GM19238 (cell line): ENCODE measurements at regions not wholly inside any gene's neighbourhood (a gene's known extent, or its start where the extent isn't known, plus 50 kb on each side); places are given as distances from the start of the nearest gene placed in this dataset.

Experiments
- DNase-seq: peaks from one replicate; pipeline ENCODE4 v3.0.0; 2011; ENCODE audit warnings: low spot score; ENCODE audit not compliant: insufficient read length

GRCh38 chr1:29991025-29991424 is 732.4 kb downstream of the MATN1 start:
- DNase-seq = no peak

DNA sequence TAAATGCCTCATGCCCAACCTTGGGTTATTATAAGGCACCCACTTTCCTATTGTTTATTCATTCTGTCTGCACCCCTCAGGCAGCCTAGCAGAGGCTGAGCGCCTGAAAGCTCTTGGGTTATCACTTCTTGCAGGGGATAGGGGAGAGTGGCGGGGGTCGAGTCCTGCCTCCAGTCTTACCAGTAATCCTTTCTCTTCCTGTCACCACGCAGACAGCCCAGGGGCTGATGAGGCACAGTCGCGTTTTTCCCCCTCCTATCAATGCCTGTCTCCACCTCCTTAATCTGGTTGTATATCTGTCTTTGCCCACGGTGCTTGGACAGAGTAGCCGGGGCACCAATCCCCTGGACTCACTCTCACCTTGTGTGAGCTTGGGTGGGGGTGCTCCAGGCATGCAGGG is 733.1 kb downstream of the MATN1 start:
- DNase-seq = no peak

- DNase-seq = no peak
Measured at GRCh38 chr1:29986986-29987385, 736.4 kb downstream of the MATN1 start.

DNA sequence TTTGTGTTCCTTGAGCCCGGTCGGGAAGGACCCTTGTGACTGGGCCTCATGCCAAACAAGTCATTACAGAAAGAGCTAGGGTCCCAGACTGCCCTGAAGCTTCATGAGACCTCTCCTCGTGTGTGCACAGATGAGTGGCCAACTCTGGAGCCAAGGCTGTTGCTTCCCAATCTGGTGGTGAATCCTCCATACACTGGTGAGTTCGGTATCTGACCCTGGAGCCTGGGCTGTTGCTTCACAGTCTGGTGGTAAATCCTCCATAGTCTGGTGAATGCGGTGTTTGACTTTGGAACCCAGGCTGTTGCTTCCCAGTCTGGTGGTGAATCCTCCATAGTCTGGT is 737.8 kb downstream of the MATN1 start:
- DNase-seq = no peak

- no peak for DNase-seq
Measured at GRCh38 chr1:29984862-29985605, 738.4 kb downstream of the MATN1 start.

DNA sequence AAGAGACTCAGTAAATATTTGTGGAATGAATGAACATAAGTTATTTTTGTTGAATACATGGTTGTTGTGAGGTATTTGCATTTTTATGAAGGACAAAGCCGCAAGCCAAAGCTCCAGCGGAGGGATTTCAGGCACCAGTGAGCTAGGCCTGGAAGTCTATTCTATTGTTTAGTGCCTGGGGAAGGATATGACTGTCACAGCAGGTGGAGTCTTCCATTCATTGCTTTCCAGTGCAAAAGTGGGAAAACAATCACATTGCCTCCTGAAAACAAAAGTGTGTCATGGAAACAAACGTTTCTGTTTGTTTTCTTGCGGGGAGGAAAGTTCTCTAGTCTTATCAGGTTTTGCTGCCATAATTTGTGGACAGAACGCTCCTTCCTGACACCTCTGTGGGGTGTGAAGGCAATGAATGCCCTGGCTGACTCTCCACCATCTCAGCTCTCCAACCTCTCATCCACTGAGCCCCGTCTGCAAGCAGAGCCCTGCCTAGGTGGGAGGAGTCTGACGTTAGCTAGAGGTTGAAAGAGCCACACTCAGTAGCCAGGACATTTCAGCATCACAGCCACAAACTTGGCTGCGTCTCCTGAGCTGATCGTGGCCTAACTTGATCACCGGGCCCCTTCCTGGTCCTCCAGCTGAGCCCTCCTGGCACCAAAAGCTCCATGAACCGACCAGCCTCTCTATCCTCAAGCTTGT is 739.1 kb downstream of the MATN1 start:
- no peak for DNase-seq

DNA sequence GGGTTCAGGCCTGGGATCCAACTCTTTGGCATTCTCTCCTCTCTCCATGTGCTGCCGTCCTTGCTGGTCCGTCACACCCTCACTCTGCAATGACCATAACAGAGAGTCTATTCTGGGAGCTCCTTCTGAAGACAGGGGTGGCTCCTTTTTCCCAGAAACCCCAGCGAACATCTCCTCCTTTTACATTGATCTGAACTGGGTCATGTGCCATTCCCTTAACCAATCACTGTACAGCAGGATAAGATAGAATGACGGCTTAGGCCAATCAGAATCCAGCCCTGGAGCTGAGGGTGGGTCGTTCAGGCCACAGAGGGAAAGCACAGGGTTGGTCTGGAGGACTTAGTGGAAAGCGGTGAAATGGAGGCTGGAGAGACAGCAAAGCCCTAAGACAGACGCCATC is 740.1 kb downstream of the MATN1 start:
- no peak for DNase-seq

DNA sequence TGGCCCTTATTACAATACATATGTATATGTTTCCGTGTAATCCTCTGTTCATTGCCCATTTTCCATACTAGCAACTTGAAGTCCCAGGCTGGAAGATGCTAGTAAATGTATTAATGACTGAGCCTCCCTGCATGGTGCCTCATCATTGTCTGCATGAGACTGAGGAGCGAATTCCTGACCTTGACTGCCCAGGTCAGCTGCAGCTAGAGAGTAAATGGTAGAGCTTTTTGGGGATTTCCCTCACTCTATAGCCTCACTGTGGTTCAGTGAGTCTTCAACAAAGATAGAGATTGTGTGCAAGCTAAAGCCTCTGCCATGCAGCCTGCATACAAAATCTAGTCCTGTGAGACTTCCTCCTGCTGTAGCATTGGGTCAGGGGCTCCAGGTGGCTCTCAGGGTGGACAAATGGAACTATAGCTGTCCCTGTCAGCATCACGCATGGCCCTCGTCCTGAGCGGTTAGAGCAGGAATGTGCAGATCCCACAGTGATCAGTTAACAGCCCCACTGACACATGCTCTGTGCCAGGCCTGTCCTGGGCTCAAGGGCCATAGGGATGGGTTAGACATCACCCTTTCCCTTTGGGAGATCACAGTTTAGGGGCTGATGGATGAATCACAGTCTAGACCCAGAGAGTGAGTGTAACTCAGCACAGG is 741.7 kb downstream of the MATN1 start:
- no peak for DNase-seq

DNA sequence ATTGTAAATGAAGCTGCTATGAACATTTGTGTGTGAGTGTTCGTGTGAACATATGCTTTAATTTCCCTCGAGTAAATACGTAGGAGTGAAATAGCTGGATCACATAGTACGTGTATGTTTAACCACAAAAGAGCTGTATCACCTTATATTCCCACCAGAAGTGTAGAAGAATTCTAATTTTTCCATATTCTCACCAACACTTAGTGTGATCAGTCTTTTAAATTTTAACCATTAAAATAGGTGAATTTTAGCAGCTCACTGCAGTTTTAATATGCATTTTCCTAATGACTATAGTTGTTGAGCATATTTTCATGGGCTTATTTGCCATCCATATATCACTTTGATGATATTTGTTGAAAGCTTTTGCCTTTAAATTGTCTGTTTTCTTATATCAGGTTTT is 741.2 kb downstream of the PTPRU start:
- DNase-seq = no peak

- DNase-seq = no peak
Measured at GRCh38 chr1:29975036-29975694, 738.8 kb downstream of the PTPRU start.

- DNase-seq = no peak
Measured at GRCh38 chr1:29974316-29974724, 738.0 kb downstream of the PTPRU start.

DNA sequence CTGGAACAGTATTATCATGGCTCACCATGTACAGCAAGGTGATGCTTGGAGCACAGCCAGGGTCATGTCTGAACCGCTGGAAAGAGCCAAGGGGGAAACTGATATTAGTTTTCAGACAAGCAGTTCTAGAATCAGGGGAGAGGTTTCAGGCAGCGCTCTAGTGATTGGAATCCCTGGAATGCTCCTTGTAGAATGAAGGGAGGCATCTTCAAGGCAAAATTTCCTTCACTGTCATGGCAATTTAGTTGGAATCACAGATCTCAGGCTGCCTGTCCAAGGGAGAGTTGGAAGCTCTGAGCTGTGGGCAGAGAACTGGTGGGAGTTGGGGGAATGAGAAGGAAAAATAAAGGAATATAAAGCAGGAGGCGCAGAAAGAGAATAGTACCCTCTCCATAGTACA is 737.1 kb downstream of the PTPRU start:
- no peak for DNase-seq

- no peak for DNase-seq
Measured at GRCh38 chr1:29972421-29973053, 736.2 kb downstream of the PTPRU start.

DNA sequence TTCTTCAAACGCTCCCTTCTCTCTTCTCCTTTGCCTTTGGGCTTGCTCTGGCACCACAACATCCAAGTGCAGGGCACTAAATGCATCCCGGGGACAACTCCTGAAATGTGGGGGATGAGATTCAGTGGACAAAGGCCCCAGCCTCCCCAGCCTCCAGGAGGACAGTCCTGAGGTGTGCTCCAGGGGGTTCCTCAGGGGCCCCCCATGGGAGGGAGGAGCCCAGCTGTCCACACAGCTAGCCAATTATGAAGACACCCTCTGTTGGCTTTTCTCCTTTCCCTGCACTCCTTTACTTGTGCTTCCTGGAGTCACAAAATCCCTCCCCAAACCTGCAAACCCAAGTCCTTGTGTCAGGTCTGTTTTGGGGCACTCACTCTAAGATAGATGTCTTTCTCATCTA is 735.4 kb downstream of the PTPRU start:
- DNase-seq = no peak

DNA sequence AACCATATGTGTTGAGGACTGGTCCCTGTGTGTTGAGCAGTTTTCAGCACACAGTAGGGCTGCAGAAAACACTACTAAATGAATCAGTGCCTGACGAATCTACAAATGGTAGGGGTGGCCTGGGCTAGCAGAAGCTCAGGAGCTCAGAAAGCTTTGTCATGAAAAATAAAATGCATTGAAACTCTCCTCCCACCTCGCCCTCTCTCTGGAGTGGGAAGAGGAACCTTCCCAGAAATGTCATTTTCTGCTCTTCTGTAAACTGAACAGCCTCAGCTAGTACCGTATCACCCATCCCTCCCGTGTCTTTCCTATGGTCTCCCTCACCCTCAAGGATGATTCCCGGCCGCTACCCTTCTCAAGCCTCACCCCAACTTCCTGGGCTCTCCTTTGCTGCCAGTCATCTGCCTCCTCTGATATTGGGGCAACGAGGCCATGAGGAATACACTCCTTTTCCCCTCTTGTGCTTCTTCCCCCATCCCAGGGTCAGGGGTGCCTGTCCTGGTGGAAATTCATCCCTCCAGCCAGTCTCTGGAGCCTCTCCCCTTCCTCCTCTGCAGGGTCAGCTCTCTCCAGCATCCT is 734.5 kb downstream of the PTPRU start:
- no peak for DNase-seq

GRCh38 chr1:29969576-29969975 is 733.3 kb downstream of the PTPRU start:
- no peak for DNase-seq

- no peak for DNase-seq
Measured at GRCh38 chr1:29967261-29967660, 730.9 kb downstream of the PTPRU start.

GRCh38 chr1:29966526-29967045 is 730.3 kb downstream of the PTPRU start:
- DNase-seq = no peak

DNA sequence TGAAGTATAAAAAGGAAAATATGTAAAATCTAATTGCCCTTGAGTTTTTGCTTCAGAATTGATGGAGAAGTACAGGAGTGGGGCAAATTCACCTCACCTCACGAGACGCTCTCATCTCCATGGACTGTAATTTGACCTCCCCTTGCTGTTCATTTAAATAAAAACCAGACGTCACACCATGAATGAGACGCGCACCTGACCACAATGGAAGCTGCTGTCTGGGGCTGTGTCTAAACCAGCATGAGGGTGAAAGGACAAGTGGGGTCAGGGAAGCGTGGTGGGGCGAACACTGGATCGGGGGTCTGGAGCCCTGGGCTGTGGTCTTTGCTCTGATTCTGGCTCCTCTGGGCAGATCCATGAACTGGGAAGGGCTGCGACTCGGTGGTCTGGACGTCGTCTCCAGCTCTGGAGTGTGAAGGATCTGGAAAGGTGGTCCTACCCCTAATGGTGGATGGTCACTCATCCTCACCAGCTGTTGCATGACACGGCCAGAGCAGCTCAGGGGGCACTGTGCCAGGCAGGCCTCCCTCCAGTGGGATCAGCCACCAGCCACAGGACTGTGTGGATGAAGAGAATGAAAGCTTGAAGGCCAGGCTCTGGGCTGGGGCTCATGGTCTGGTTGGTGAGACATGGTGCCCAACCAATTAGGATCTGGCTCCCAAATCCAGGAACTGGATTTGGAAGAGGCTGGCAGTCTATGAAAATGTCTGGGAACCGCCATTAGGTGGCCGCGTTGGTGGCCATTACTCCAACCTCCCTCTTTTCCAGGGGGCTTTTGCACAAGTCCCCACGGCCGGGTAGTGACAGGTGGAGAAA is 728.6 kb downstream of the PTPRU start:
- no peak for DNase-seq

DNA sequence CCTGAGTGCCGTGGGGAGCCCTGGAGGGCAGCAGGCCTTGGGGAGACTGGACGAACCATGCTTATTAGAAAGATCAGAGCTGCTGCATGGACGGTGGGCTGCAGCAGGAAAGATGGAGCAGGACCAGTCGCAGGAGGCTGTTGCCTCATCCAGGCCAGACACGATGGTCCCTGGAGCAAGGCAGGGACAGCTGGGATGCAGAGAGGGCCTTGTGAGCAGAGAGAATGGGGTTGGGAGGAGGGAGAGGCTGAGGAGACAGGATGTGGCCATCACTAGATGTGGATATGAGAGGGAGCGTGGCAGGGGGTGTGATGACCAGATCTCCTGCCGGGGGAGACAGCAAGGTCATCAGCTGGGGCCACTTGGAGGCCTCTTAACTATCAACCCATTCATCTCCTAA is 727.6 kb downstream of the PTPRU start:
- no peak for DNase-seq
